NCI-H146 treated with DMSO at 0.1 percent for 48 hours (cell line): ENCODE measurements at regions not wholly inside any gene's neighbourhood (a gene's known extent, or its start where the extent isn't known, plus 50 kb on each side); places are given as distances from the start of the nearest gene placed in this dataset.

Experiments used
- DNase-seq: peaks from one replicate; lab custom pipeline; 2025; ENCODE audit not compliant: unreplicated experiment; lab: John Stamatoyannopoulos, UW

DNA sequence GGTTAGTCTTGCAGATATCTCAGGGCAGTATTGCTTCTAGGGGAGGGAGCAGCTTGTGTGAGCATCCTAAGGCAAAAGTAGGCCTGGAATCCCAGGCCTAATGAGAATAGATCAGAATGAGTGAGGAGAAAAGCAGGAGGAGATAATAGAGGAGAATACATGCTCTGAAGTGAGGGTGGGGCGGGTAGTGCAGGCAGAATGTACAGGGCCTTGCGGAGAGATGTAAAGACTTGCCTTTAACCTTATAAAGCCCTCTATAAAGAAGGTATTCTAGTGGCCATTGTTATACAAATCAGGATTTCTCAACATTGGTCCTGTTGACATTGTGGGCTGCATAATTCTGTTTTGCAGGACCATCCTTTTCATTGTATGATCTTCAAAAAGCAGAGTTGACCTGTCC, 855.3 kb downstream of the PCDH7 start:
- no peak for DNase-seq

DNA sequence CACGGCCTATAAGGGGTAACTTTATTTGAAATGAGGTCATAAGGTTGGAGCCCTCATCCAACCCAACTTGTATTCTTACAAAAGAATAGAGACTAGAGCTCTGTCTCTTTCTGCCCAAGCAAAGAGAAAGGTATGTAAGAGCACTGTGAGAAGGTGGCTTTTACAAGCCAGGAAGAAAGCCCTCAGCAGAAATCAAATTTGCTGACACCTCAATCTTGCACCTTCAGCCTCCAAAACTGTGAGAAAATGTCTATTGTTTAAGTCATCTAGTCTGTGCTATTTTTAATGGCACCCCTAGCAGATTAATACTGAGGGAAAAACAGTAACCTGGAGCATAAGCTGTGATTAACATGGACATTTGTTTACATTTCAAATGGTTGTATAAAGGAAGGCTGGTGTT, 860.7 kb downstream of the PCDH7 start:
- no peak for DNase-seq

DNA sequence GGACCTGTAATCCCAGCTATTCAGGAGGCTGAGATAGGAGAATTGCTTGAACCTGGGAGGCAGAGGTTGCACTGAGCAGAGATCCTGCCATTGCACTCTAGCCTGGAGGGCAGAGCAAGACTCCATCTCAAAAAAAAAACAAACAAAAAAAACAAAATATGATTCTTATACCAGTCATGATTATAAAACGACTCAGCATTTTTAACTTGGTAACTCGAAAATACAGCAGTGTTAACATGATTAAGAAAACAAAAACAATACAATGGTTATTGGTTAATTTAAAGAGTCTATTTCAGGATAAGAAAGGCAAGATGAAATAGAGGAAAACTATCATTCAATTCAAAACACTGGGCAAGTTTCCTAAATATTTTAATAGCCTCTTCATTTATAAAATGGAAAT, 865.3 kb downstream of the PCDH7 start:
- no peak for DNase-seq

DNA sequence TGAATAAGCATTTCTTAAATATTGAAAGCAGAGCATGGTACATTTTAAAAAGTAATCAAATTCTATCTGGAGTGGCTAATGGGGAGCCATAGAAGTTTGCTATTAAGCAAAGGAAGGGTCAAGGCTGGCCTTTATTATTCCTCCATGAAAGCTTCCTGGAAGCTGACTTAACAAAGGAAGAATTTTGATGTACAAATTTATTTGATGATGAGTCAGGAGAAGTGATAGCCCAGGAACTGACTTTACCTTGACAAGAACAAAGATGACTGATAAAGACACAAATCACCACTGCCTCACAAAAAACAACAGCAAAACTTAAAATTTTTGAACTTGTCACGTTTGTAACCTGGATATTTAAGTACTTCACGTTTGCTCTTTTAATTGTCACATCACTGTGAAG, 872.1 kb downstream of the PCDH7 start:
- no peak for DNase-seq

DNA sequence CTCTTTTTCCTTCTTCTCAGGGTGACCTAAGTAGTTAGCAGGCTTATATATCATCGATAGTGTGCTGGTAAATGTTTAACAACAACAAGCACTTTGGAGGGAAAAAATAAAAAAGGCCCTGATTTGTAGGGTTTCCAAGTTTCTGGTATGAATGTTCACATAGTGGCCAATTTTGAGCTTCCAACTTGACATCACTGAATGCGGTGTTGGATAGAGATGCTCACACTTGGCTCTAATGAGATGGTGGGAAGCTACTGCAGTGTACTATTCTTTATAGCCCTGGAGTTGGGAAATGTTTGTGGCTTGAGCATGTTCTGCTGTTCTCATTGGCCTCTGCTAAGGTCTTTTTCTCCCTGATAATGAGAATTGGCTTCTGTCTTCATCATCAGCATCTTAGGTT, 875.3 kb downstream of the PCDH7 start:
- DNase-seq, result no peak

DNA sequence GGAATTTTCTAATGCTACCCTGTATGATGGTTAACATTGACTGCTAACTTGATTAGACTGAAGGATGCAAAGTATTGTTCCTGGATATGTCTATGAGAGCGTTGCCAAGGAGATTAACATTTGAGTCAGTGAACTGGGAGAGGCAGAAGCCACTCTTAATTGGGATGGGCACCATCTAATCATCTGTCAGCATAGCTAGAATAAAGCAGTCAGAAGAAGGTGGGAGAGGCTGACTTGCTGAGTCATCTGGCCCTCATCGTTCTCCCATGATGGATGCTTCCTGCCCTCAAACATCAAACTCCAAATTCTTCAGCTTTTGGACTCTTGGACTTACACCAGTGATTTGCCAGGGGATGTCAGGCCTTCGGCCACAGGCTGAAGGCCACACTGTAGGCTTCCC, 878.5 kb downstream of the PCDH7 start:
- no peak for DNase-seq

DNA sequence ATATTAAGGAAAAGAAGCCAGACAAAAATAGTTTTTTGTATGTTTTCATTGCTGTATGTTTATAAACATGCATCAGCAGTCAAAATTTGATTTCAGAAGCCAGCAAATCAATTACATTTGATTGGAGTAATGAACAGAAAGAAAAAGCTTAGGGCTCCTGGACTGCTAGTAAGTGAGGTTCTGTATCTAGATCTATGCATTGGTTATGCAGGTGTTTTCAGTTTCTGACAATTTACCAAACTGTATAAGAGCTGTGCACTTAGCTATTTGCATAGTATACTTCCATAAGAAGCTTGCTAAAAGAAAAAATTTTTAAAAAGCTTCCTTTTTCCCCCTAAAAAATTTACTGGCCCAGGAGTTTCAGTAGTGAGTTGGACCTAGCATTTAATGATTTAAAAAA, 881.6 kb downstream of the PCDH7 start:
- no peak for DNase-seq

DNA sequence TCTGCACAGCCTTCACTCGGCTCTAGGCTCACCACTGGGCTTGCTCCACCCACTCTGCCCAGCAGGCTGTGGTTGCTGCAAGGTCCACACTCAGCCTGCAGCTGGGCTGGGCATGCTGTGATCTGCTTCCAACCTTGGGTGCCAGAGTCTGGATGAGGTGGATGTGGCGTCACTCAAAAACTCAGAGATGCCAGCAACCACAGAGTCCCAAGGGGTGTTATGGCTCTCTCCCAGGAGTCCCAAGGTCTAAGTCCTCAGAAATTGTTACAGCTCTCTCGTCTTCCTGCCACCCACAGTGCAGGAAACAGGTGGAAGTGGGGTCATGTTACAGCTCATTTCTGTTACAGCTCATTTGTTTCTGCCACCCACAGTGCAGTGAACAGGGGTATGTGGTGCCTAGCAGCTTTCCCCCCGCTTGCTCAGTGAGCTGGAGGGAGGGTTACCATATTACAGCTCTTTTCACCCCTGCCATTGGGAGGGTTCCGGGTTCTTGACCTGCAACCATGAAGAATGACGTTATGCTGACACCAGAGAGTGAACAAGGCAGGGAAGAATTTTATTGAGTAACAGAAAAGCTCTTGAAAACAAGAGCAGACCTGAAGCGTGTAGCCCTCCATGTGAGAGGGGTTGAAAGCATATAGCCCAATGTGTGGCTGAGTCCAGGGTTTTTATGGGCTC, 893.9 kb downstream of the PCDH7 start:
- peak; percentile 17 for DNase-seq

DNA sequence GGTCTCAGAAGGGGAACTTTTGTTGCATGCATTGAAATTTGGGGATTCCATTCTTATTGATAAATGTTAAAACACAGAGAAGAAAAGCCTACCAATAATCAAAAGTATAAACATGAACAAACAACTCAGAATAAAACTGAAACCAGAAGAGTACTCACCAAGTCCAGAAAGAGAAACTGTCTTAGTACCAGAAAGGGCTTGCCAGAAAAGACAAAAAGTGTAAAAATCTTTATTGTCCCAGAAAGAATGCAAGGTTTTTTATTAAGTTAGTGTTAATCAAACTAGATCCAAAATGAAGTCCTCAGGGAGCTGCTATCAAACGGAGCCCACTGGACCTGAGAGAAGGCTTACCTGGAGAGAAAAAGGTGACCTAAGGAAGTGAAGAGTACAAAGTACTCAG, 897.5 kb downstream of the PCDH7 start:
- no peak for DNase-seq

DNA sequence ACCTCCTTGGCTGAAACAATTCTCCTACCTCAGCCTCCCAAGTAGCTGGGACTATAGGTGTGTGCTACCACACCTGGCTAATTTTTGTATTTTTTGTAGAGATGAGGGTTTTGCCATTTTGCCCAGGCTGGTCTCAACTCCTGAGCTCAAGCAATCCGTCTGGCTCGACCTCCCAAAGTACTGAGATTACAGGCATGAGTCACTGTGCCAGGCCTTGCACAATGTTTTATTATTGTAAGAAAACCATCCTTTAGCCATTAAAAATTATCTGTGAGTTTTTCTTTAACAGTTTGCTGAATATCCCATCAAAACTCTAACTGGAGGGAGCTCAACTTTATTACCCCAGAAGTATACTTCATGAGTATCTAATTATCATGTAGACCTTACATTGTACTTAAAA, 900.3 kb downstream of the PCDH7 start:
- no peak for DNase-seq

DNA sequence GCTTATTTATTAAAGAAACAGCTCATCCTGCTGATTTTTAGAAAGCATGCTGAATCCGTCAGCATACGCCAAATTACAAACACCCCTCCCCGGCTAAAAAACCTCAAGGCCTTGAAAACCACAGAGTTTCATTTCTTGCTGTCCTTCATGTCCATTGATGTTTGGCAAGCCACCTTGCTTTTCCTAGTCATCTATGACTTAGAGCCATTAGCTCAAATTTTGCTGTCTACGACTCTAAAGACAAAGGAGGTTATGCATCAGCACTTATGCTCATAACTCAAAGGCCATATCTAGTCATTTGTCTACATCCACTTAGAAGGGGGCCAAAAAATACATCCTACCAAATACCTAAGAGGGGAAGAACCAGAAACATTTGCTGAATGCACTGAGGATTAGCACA, 925.1 kb downstream of the PCDH7 start:
- no peak for DNase-seq

DNA sequence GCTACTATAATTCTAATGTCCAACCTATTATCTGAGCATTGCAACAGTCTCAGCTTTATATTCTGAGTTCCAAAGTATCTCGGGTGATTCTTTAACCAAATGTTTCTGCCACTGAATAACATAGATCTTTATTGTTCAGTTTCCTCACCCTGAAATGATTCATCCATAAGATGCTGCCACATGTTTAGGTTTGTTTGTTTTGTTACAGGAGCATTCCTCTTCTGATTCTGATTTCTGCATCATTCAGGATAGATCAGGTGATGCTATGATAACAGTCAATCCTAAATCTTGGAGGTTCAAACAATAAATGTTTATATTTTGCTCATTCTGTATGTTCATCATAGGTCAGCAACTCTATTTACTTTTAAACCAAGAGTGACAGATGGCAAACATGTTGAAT, 927.6 kb downstream of the PCDH7 start:
- no peak for DNase-seq

DNA sequence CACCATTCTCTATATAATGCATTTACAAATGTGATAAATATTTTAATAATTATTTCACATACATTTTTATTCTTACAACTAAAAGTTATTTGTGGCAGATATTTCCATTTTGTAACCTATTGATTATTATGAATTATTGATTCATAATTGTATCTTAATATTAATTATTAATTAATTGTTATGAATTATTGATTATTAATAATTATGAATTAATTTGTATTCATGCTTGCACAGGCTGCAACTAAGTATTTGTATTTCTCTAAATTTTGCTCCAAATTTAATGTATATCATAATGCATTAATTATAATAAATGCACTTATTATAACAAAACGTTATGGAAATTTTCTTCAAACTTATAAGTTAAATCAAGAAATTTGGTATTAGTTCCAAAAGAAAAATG, 929.7 kb downstream of the PCDH7 start:
- DNase-seq, result no peak

DNA sequence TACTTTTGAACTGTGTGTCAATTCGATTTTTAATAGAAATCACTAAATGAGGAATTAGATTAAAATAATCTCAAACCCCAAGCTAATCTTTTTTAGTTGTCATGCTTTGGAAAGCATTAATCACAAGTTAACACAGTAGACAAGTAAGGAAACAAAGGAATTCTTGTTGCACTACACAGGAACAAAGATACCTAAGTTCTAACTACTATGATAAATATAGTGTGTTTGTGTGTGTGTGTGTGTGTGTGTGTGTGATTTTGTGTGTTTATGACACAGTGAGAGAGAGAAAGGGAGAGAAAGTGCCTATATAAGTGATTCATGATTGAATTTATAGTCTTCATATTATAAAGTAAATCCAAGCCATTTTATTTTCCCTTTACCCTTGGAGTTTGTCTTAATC, 931.4 kb downstream of the PCDH7 start:
- DNase-seq, result no peak

DNA sequence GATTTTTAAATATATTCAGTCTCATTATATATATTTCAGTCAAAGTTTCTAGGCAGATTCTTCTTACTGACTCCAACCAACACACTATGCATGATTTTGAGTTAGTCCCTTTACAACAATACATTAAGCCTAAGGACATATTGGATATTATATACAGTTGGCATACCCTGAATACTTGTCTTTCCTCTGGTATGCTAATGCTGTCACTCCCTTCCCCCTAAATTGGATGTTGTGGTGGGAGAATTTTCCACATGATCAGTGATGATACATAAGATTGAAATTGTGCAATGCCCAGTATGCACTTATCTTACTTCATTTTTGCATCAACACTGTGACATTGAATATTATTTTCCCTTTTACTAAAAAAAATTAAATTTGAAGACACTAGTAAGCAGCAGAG, 935.2 kb downstream of the PCDH7 start:
- DNase-seq, result no peak

DNA sequence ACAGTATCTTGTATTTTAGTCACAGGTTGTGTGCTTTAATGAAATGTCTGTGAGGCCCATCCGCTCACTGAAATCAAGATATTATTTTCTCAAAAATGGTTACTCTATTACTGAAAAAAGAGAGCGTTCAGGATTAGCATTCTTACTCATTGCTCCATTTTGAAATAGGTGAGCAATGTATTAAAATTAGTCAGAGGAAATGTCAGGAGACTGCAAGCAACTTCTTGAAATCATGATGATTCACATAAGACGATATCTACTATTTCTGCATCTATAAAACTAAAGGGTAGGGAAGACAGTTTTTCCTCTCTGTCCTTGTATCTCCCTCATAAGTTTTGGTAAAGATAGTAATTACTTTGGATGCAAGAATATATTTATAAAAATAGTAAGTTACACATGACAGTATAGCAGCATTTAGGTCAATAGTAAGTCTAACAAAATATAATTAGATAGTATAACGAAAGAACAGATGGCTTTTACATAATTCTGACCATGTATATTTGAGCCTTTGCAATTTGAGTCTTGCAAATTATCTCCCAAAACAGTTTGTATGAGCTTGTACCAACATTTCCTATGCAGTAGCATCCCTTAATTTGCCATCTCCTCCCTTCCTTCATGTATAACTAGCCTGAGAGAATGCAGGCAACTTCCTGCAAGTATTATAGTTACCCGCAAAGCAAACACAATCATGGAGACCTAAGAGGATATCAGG, 937.8 kb downstream of the PCDH7 start:
- no peak for DNase-seq

DNA sequence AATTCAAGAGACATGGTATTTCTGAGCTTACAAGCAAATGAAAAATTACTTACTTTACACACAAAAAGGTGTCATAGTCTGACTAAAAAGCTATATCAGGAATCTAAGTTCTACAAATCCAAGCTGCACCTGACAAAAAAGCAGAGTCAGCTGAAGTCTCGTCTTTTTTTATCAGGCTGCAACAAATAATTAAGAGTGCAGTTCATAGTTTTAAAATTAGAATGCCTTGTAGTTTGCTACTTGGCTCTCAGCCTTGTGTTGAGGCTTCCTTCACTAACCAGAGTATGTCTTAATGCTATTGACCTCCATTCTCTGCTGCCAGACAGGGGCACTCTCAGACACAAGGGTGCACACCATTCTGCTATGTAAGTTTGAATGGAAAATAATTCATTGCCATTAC, 940.7 kb downstream of the PCDH7 start:
- DNase-seq, result no peak

DNA sequence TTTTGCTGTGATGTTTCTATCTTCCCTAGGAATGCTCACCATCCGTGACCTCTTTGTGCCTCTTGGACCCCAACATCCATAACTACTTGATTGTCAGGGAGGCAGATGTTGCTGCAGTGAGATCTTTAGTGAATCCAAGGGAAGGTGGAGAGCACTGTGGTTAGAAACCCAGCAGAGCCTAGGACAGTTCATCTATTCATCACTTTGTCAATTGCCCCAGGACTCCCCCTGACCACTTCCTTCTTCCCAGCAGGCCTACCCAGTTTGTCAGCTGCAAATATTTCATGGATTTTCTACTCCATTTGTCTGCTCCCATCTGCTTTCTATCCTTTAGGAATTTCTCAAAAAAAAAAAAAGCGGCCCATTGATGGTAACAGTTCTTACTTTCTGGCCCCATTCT, 942.8 kb downstream of the PCDH7 start:
- no peak for DNase-seq

DNA sequence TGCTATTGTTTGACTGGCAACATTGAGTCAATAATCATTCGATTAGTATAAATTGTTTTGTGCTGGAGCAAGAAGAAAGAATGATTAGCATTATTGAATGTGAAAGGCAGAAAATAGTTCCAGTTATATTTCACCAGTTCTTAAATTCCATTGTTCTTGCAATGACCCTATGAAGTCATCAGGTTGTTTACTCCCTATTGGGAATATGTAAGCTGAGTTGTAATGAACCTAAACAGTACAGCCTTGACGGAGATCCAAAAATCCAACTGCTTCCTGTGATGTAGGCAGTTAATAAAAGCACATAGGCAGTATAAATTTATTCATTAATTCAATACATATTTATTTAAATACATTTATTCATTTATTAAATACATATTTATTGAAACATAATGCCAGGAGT, 947.5 kb downstream of the PCDH7 start:
- no peak for DNase-seq

DNA sequence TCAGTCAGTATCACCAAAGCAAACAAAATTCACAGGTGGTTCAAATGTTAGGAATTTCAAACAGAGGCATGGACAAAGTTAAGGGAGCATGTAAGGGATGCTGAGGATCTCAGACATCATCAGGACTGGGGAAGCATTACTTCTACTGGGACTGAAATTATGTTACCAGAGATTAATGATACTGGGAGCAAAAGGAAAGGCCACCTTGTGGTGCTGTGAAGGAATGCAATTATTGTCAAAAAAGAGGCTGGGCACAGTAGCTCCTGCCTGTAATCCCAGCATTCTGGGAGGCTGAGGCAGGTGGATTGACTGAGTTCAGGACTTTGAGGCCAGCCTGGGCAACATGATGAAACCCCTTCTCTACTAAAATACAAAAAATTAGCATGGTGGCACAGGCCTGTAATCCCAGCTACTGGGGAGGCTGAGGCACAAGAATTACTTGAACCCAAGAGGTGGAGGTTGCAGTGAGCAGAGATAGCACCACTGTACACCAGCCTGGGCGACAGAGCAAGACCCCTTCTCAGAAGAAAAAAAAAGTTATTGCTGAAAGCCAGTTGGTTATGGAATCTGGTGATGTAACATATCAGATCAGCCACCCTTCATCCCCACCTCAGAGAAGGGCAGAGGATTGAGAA, 954.3 kb downstream of the PCDH7 start:
- DNase-seq, result peak; percentile 12

DNA sequence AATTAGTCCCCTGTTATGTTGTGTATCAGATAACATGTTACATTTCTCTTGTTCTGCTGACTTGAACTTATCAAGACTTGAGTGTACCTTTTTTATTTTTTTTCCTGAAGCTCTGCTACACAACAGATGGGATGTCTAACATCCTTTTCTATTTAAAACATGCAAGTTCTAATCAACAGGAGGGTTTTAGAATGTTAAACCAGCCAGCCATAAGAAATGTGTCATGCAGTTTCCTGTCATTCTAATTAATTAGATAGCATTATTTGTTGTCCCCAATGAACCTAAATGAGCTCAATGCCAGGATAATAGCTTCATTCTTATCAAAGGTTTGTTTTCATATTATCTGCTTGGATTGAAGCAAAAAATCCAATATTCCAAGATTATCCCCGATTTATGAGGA, 958.2 kb downstream of the PCDH7 start:
- DNase-seq, result no peak

DNA sequence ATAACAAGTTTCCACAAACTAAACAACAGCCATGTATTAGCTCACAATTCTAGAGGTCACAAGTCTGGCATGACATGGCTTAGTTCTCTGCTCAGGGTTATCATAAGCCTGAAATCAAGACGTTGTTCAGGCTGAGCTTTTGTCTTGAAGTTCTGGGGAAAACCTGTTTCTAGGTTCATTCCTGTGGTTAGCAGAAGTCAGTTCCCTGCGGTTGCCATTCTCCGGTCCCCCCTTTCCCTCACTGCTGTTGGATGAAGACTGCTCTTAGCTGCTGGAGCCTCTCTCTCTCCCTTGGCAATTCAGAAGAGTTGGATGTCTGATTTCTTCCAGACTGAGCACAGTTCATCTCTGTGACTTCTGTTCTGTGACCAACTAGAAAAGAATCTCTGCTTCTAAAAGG, 962.6 kb downstream of the PCDH7 start:
- DNase-seq, result no peak
